HL-60 (cell line): ENCODE measurements at regions not wholly inside any gene's neighbourhood (a gene's known extent, or its start where the extent isn't known, plus 50 kb on each side); places are given as distances from the start of the nearest gene placed in this dataset.

ENCODE experiments used
- POLR2AphosphoS5 ChIP-seq: IDR thresholded peaks from 2 replicates; pipeline ENCODE4 v1.6.1; 2012; ENCODE audit warnings: low read depth
- TF ChIP-seq, protein P1 (sequence below): IDR thresholded peaks from one replicate; pipeline ENCODE4 v1.5.1; 2011; ENCODE audit warnings: low read length, control low read depth, inconsistent platforms; ENCODE audit not compliant: insufficient read depth

DNA sequence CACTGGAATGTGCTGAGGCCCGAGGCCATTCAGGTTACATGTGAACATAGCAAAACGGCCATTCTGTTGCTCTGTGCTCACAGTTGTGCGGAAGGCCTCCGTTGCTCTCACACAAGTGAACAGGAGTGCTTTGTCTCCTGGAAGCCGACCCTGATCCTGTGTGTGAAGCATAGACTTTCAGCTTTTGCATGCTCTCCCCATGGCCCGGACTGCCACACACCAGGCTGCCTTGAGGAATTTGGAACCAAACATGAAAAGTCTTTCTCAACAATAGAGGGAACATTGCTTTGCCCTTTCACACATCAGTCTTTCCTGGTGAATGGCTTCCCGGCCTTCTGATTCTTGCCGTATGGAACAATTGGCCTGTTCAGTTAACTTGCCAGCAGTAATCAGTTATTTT lies 154.8 kb upstream of the LRIG1 start:
- TF ChIP-seq, protein P1, sequence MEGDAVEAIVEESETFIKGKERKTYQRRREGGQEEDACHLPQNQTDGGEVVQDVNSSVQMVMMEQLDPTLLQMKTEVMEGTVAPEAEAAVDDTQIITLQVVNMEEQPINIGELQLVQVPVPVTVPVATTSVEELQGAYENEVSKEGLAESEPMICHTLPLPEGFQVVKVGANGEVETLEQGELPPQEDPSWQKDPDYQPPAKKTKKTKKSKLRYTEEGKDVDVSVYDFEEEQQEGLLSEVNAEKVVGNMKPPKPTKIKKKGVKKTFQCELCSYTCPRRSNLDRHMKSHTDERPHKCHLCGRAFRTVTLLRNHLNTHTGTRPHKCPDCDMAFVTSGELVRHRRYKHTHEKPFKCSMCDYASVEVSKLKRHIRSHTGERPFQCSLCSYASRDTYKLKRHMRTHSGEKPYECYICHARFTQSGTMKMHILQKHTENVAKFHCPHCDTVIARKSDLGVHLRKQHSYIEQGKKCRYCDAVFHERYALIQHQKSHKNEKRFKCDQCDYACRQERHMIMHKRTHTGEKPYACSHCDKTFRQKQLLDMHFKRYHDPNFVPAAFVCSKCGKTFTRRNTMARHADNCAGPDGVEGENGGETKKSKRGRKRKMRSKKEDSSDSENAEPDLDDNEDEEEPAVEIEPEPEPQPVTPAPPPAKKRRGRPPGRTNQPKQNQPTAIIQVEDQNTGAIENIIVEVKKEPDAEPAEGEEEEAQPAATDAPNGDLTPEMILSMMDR: no peak
- no peak for TF ChIP-seq POLR2AphosphoS5
